Gastroesophageal sphincter (tissue), 3 donors: ENCODE measurements at regions not wholly inside any gene's neighbourhood (a gene's known extent, or its start where the extent isn't known, plus 50 kb on each side); places are given as distances from the start of the nearest gene placed in this dataset.

Source experiments
- EP300 ChIP-seq: sonication (generic); formaldehyde crosslinking; IDR thresholded peaks from one replicate; pipeline ENCODE4 v1.6.1; 2017; ENCODE audit warnings: antibody characterized with exemption, mild to moderate bottlenecking
- POLR2A ChIP-seq, 2 donors: fragments of 450-650 bp; IDR thresholded peaks; one replicate each; pipeline ENCODE4 v1.6.1; 2017; ENCODE audit warnings: antibody characterized with exemption in 2 of 2, mild to moderate bottlenecking in 2 of 2, moderate library complexity in 1 of 2
- POLR2AphosphoS5 ChIP-seq: sonication (generic); formaldehyde crosslinking; IDR thresholded peaks from one replicate; pipeline ENCODE4 v1.6.1; 2017; ENCODE audit warnings: antibody characterized with exemption
- TF ChIP-seq, protein P1 (sequence below), 4 experiments: fragments of 200-600 bp in 2 of 4; fragments of 450-650 bp in 2 of 4; sonication (generic) in 1 of 4; IDR thresholded peaks; one replicate each; pipeline ENCODE4 v1.5.1; 2017 to 2019; ENCODE audit warnings: antibody characterized with exemption in 4 of 4, mild to moderate bottlenecking in 2 of 4, moderate library complexity in 2 of 4

DNA sequence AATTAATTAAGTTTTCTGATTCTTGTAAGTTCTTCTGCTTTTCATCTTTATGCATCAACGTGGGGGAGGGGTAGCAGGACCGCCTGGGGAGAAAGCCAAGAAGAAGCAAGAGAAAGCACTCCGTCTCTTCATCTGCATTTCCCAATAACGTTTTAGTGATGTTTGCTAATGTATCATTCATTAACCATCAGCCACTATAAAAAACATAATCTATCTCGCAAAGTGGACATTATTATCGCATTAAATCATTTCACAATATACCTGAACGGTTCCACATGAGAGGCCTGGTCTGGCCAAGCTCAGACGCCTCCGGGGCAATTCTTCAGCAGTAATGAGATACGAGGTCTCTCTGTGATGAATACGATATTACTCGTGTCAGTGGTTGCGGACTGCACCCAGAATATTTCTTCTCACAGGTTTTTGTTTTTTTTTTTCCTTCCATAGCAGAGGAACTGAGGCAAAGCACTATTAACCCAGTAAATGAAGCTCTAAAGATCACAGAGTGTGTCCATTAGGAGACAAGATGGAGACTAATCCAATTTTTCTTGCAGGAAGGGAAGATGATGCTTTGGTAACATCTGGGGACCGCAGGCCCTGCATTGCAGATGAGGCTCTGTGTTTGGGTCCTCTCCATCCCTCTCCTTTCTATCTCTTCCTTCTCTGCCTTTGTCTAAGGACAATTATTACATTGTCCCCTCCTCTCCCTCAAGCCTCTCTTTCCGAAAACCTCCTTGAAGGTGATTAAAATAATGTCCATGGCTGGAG lies 156.1 kb downstream of the SLC35B3 start:
- TF ChIP-seq, protein P1, sequence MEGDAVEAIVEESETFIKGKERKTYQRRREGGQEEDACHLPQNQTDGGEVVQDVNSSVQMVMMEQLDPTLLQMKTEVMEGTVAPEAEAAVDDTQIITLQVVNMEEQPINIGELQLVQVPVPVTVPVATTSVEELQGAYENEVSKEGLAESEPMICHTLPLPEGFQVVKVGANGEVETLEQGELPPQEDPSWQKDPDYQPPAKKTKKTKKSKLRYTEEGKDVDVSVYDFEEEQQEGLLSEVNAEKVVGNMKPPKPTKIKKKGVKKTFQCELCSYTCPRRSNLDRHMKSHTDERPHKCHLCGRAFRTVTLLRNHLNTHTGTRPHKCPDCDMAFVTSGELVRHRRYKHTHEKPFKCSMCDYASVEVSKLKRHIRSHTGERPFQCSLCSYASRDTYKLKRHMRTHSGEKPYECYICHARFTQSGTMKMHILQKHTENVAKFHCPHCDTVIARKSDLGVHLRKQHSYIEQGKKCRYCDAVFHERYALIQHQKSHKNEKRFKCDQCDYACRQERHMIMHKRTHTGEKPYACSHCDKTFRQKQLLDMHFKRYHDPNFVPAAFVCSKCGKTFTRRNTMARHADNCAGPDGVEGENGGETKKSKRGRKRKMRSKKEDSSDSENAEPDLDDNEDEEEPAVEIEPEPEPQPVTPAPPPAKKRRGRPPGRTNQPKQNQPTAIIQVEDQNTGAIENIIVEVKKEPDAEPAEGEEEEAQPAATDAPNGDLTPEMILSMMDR (IDR thresholded peaks at IDR 0.05), result no peak
- TF ChIP-seq EP300 (no peak), POLR2A (IDR thresholded peaks at IDR 0.05) (no peak), POLR2AphosphoS5 (no peak)
